HCT116 (cell line): ENCODE measurements at regions not wholly inside any gene's neighbourhood (a gene's known extent, or its start where the extent isn't known, plus 50 kb on each side); places are given as distances from the start of the nearest gene placed in this dataset.

Source experiments
- CTCF ChIP-seq, 3 experiments: fragments of 200-600 bp in 1 of 3; sonication (generic) in 1 of 3; IDR thresholded peaks in 2 of 3; conservative IDR thresholded peaks in 1 of 3; 2 replicates each; pipeline ENCODE4 v1.5.1; 2012 to 2017; ENCODE audit warnings: low read depth in 2 of 3, low read length in 2 of 3, antibody characterized with exemption in 1 of 3, borderline replicate concordance in 1 of 3, control low read depth in 1 of 3, mild to moderate bottlenecking in 1 of 3, mixed read lengths in 1 of 3, mixed run types in 1 of 3, moderate library complexity in 1 of 3; ENCODE audit not compliant: insufficient read depth in 1 of 3
- EZH2 ChIP-seq: fragments of 200-600 bp; sonication (generic); IDR thresholded peaks from 2 replicates; pipeline ENCODE4 v1.6.1; 2017; ENCODE audit warnings: antibody characterized with exemption, mixed run types
- FOSL1 ChIP-seq: IDR thresholded peaks from 2 replicates; pipeline ENCODE4 v1.6.1; 2012; ENCODE audit warnings: low read depth
- POLR2A ChIP-seq: IDR thresholded peaks from 2 replicates; pipeline ENCODE4 v1.7.0; 2011; ENCODE audit warnings: borderline replicate concordance; ENCODE audit not compliant: insufficient read depth, insufficient read length; ENCODE audit errors: extremely low read depth
- POLR2AphosphoS5 ChIP-seq: IDR thresholded peaks from 2 replicates; pipeline ENCODE4 v1.6.1; 2011; ENCODE audit warnings: mild to moderate bottlenecking, low read depth, low read length, moderate library complexity
- REST ChIP-seq: IDR thresholded peaks from 2 replicates; pipeline ENCODE4 v1.6.1; 2012; ENCODE audit warnings: low read depth
- SIN3A ChIP-seq: IDR thresholded peaks from 2 replicates; pipeline ENCODE4 v1.6.1; 2012; ENCODE audit warnings: low read depth
- SRF ChIP-seq: IDR thresholded peaks from 2 replicates; pipeline ENCODE4 v1.6.1; 2012; ENCODE audit warnings: low read depth
- TCF7L2 ChIP-seq: IDR thresholded peaks from 2 replicates; pipeline ENCODE4 v1.7.0; 2011; ENCODE audit warnings: borderline replicate concordance, inconsistent platforms; ENCODE audit not compliant: insufficient read depth, insufficient read length; ENCODE audit errors: extremely low read depth
- YY1 ChIP-seq: IDR thresholded peaks from 2 replicates; pipeline ENCODE4 v1.6.1; 2011; ENCODE audit warnings: low read length, low read depth, moderate library complexity, mild to moderate bottlenecking; ENCODE audit not compliant: insufficient replicate concordance; ENCODE audit errors: extremely low read depth
- TF ChIP-seq, protein P1 (sequence below): IDR thresholded peaks from 2 replicates; pipeline ENCODE4 v1.6.1; 2011; ENCODE audit warnings: mild to moderate bottlenecking, low read length, moderate library complexity; ENCODE audit not compliant: insufficient replicate concordance; ENCODE audit errors: extremely low read depth

DNA sequence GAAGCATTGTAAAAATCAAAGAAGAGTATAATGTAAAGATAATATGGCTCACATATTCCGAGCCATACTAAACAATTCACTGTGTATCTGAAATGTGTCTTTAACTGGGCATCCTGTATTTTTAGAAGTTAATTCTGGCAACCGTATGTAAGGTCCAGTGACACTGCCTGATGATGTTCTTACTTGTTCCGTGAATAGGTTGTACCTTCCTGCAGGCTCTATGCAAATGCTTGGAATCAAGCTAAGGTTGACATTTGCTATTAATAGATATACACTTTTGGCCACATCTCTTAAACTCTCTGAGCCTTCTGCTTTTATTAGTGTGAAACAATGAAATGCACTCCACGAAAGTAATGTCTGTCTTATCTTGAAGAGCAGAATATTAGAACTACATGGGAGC, 534.6 kb downstream of the CCDC85A start:
- TF ChIP-seq REST (no peak), SRF (no peak), POLR2A (no peak), FOSL1 (no peak), CTCF (IDR thresholded peaks at IDR 0.05 in 2 of 3, conservative IDR thresholded peaks at IDR 0.05 in 1 of 3; ENCODE audit: borderline replicate concordance in 1 of 3, insufficient read depth in 1 of 3, low read depth in 2 of 3, low read length in 2 of 3) (no peak), YY1 (no peak), EZH2 (no peak), TCF7L2 (no peak), SIN3A (no peak), POLR2AphosphoS5 (no peak)
- TF ChIP-seq, protein P1, sequence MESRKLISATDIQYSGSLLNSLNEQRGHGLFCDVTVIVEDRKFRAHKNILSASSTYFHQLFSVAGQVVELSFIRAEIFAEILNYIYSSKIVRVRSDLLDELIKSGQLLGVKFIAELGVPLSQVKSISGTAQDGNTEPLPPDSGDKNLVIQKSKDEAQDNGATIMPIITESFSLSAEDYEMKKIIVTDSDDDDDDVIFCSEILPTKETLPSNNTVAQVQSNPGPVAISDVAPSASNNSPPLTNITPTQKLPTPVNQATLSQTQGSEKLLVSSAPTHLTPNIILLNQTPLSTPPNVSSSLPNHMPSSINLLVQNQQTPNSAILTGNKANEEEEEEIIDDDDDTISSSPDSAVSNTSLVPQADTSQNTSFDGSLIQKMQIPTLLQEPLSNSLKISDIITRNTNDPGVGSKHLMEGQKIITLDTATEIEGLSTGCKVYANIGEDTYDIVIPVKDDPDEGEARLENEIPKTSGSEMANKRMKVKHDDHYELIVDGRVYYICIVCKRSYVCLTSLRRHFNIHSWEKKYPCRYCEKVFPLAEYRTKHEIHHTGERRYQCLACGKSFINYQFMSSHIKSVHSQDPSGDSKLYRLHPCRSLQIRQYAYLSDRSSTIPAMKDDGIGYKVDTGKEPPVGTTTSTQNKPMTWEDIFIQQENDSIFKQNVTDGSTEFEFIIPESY, result no peak
